Cardiac fibroblast (primary cell): ENCODE measurements at regions not wholly inside any gene's neighbourhood (a gene's known extent, or its start where the extent isn't known, plus 50 kb on each side); places are given as distances from the start of the nearest gene placed in this dataset.

Experiments
- DNase-seq, 2 donors: peaks; one replicate each; pipeline versions ENCODE4 v3.0.0 to v3.0.0-alpha.2; 2010; ENCODE audit warnings: low read depth in 2 of 2
- H3K4me3 ChIP-seq, 2 donors: replicated peaks in 1 of 2; 1 replicate in 1 of 2; 2 replicates in 1 of 2; pipeline ENCODE4 v1.5.1; 2011; ENCODE audit warnings: low read depth in 2 of 2, low read length in 2 of 2, mild to moderate bottlenecking in 2 of 2, moderate library complexity in 1 of 2
- CTCF ChIP-seq: IDR thresholded peaks from one replicate; pipeline ENCODE4 v1.5.1; 2011; ENCODE audit warnings: low read depth, mild to moderate bottlenecking, low read length, inconsistent platforms

- no peak for TF ChIP-seq CTCF
- no peak for DNase-seq
- H3K4me3 ChIP-seq, result no peak overlapping the region
These were observed 72.4 kb upstream of the POU3F1 start for GRCh38 chr1:38118976-38119375.

GRCh38 chr1:38117444-38117887 lies 70.9 kb upstream of the POU3F1 start:
- no peak for DNase-seq
- TF ChIP-seq CTCF, result no peak
- H3K4me3 ChIP-seq, result no peak overlapping the region

- DNase-seq, result no peak
- no peak overlapping the region for H3K4me3 ChIP-seq
- no peak for TF ChIP-seq CTCF
These were observed 69.1 kb upstream of the POU3F1 start for GRCh38 chr1:38115682-38116202.

GRCh38 chr1:38115226-38115625 lies 68.6 kb upstream of the POU3F1 start:
- H3K4me3 ChIP-seq, result no peak overlapping the region
- DNase-seq, result no peak
- no peak for TF ChIP-seq CTCF

GRCh38 chr1:38114241-38115026 lies 67.8 kb upstream of the POU3F1 start:
- H3K4me3 ChIP-seq, result no peak overlapping the region
- TF ChIP-seq CTCF, result no peak
- DNase-seq, result peak in 1 of 2 donors; percentile 5

- no peak for TF ChIP-seq CTCF
- DNase-seq, result no peak
- no peak overlapping the region for H3K4me3 ChIP-seq
These were observed 66.6 kb upstream of the POU3F1 start for GRCh38 chr1:38113159-38113666.
